ENCODE measurements at regions not wholly inside any gene's neighbourhood (a gene's known extent, or its start where the extent isn't known, plus 50 kb on each side); places are given as distances from the start of the nearest gene placed in this dataset.

GRCh38 chr2:83661711-83662110 is 797.4 kb downstream of the SUCLG1 start:
- TF ChIP-seq CTCF (IDR thresholded peaks at IDR 0.05; ENCODE audit: low read depth, low read length, poor library complexity, severe bottlenecking) = no peak
- no peak for TF ChIP-seq EZH2phosphoT487 (IDR thresholded peaks at IDR 0.05; ENCODE audit: borderline replicate concordance, low read length)

All from DOHH2 (cell line).